Epithelial cell of esophagus (primary cell): ENCODE measurements at regions not wholly inside any gene's neighbourhood (a gene's known extent, or its start where the extent isn't known, plus 50 kb on each side); places are given as distances from the start of the nearest gene placed in this dataset.

ENCODE experiments used
- DNase-seq: peaks from one replicate; pipeline ENCODE4 v3.0.0; 2010; ENCODE audit warnings: low read depth
- H3K4me3 ChIP-seq: 2 replicates; pipeline ENCODE4 v1.5.1; 2011; ENCODE audit warnings: mild to moderate bottlenecking, low read length, control low read depth
- TF ChIP-seq, protein P1 (sequence below): IDR thresholded peaks from 2 replicates; pipeline ENCODE4 v1.5.1; 2011; ENCODE audit warnings: low read depth, mild to moderate bottlenecking, low read length, control low read depth, inconsistent platforms; ENCODE audit not compliant: insufficient read depth; ENCODE audit errors: missing control alignments

DNA sequence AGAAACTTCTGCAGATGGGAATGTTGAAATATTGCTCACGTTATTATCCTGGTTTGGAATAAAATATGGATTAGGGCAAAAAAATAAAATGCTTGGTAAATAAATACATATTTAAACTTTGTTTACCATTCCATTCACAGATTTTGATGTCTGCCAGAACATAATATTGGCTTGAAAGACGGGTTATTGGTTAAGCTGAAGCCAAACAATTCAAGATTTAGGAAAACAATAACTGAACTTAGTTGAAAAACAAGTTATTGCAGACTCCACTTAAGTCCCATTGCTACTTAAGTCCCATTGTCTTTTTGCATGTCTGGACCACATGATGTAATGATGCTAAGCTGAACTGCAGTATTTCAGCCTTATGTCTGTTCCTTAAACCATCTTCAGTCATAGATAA lies 722.5 kb downstream of the FAT4 start:
- TF ChIP-seq, protein P1, sequence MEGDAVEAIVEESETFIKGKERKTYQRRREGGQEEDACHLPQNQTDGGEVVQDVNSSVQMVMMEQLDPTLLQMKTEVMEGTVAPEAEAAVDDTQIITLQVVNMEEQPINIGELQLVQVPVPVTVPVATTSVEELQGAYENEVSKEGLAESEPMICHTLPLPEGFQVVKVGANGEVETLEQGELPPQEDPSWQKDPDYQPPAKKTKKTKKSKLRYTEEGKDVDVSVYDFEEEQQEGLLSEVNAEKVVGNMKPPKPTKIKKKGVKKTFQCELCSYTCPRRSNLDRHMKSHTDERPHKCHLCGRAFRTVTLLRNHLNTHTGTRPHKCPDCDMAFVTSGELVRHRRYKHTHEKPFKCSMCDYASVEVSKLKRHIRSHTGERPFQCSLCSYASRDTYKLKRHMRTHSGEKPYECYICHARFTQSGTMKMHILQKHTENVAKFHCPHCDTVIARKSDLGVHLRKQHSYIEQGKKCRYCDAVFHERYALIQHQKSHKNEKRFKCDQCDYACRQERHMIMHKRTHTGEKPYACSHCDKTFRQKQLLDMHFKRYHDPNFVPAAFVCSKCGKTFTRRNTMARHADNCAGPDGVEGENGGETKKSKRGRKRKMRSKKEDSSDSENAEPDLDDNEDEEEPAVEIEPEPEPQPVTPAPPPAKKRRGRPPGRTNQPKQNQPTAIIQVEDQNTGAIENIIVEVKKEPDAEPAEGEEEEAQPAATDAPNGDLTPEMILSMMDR = no peak
- H3K4me3 ChIP-seq = no peak overlapping the region
- no peak for DNase-seq

DNA sequence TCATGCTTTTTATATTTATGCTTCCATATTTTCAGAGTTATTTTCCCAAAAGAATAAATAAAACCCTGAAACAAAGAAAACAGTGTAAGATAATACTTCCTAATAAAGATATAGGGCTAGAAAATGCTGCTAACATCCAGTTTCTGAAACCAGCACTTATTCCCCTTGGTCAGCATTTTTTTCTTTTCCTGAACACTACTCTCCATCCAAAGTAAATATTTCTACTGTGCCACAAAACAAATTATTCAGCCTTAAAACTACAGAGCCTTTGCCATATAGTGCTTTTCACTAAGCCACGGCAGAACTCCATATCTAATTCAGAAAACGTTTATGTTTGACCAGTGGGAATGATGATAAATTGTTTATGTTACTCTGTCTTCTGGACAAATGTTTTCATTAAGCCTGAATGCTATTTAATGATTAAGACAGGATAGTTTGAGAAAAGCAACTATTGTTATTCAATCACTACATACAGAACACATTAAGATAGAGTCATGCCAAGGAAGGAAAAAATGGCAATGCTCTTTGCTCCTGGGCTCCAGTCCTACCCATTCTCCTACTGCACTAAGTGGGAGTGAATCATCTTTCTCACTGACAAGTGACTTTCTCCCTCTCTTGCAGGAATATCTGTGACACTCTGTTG lies 723.9 kb downstream of the FAT4 start:
- no peak for DNase-seq
- TF ChIP-seq, protein P1 = no peak

DNA sequence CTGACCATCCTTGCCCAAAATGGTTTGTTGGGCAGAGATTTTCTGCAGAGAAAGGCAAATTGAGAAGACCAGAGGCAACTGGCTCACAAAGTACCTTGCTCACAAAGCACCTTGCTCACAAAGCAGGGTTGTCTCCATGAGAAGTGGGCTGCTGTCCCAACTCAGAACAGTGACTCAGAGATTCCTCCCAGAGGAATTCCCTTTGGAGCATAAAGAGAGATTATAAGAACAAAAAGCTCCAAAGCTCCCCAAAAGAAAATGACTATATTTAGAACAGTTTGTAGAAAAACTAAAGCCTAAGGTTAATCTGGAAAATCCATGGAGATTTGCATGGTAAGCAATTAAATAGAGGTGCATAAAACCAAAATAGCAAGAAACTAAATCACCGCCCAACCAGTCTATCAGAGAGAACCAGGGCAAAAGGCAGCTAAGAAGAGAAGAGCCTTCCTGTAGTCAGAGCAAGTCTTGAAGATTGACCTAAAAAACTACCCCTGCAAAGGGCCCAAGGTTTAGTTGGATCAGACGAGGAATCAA lies 731.4 kb downstream of the FAT4 start:
- no peak for DNase-seq
- TF ChIP-seq, protein P1 = no peak

More for the DNA sequence above, 723.9 kb downstream of the FAT4 start:
- no peak overlapping the region for H3K4me3 ChIP-seq

DNA sequence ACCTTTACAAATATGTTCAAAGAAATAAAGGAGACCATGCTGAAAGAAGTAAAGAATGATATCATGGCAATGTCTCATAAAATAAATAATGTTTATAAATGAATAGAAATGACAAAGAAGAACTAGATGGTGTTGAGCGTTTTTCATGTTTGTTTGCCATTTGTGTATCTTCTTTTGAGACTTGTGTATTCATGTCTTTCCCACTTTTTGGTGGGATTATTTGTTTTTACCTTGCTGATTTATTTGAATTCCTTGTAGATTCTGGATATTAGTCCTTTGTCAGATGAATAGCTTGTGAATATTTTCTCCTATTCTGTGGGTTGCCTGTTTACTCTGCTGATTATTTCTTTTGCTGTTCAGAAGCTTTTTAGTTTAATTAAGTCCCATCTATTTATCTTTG lies 732.4 kb downstream of the FAT4 start:
- DNase-seq = no peak
- TF ChIP-seq, protein P1 = no peak
- no peak overlapping the region for H3K4me3 ChIP-seq

More for the DNA sequence above, 731.4 kb downstream of the FAT4 start:
- no peak overlapping the region for H3K4me3 ChIP-seq

DNA sequence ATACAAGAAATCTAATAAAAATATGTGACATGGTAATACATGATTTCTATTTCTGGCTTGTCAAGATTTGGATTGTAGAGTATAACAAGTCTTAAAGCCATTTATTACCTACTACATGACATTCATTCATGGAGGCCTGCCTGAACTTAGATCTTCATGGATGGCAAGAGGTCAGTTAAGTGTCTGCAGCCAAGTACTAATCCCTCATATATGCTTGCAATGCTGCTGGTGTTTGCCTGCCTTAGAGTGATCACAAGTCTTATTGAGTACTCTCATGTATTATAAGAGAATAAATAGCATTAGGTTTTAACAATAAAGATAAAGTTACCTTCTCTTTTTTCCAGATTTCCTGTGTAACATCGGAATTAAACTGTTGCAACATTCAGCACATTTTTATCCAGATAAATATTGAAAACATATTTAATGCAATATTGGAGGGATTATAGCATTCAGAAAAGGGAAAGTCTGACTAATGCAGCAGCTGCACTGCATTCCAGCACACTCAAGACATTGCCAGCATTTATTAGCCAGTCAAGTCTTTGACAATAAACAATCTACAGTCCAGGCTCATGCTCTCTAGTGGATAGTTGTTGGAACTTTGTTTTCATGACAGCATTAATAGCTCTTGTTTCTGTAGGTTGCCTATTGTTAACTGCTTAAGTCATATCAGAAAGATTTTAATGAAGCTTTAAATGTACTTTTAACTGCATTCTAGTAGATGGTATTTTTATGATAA lies 737.1 kb downstream of the FAT4 start:
- DNase-seq = peak; percentile 65
- TF ChIP-seq, protein P1 = peak; percentile 48
- no peak overlapping the region for H3K4me3 ChIP-seq

DNA sequence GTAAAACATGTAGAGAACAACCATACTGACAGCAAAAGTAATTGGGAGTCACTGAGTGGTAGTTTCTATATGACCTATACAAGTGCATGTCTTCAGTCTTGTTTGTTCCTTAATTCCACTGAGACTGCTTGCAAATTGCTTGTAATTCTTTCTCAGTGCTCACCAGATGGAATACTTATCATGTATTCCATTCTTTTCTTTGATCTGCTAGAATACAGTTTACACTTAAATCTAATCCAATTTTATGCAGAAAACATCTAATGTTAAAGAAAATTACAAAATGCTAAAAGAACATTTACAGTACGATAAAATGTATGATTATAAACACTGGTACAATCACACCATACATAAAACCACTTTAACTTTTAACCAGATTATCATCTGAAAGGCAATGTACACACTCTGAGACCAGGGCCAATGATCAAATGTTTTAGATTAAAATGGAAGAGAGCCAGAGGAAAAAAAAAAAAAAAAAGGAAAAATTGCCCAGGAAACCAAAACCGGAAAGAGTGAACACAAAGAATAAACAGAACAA lies 741.4 kb downstream of the FAT4 start:
- TF ChIP-seq, protein P1 = no peak
- DNase-seq = no peak
- H3K4me3 ChIP-seq = no peak overlapping the region
